ENCODE measurements at regions not wholly inside any gene's neighbourhood (a gene's known extent, or its start where the extent isn't known, plus 50 kb on each side); places are given as distances from the start of the nearest gene placed in this dataset.
"Not testable (repeated sequence)": the region's sequence is repeated elsewhere in the genome, so short reads cannot be mapped to it uniquely, and the experiment has no call there.

DNA sequence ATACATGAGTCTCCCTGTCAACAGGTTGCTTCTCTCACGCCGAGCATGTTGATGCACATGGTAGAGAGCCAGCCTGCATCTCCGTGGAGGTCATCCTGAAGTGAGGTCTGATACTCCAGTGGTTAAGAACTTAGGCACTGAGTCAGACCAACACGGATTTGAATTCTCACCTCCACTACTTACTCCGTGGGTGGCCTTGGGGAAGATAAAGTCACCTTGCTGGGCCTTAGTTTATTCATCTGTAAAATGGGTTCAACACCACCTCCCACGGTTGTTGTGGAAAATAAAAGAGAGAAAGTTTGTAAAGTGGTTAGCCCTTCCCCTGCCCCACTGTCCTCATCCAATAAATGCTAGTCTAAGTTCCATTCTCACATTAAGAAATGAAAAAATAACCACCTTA, 408.9 kb downstream of the MED13L start:
- peaks cover 16% of the 10 kb centered on the region for H3K4me1 Mint-ChIP-seq (ENCODE audit: low read depth, unreplicated experiment)
- TF ChIP-seq CTCF (IDR thresholded peaks at IDR 0.05; ENCODE audit: unreplicated experiment): no peak
- intact Hi-C loops (cut with micrococcal nuclease; ENCODE audit: unreplicated experiment): no loop called here
- peaks cover 2% of the 10 kb centered on the region for H3K9me3 Mint-ChIP-seq (ENCODE audit: low read depth, unreplicated experiment)
- CTCF ChIA-PET: interaction anchor here (2.6 kb wide), 1 partner anchor 49 kb away, joined by 6 read pairs; no protein-coding TSS in a partner anchor
- BruUV-seq (replicated peaks): no TSS peak
- H3K4me3 Mint-ChIP-seq (ENCODE audit: low read depth, unreplicated experiment): no peak overlapping the region
- H3K27me3 Mint-ChIP-seq (ENCODE audit: unreplicated experiment): peaks cover 11% of the 10 kb centered on the region
- no peak overlapping the region for H3K27ac Mint-ChIP-seq (ENCODE audit: unreplicated experiment)
- DNase-seq: no peak
- H3K36me3 Mint-ChIP-seq (ENCODE audit: insufficient read depth, unreplicated experiment): peaks cover 7% of the 10 kb centered on the region

DNA sequence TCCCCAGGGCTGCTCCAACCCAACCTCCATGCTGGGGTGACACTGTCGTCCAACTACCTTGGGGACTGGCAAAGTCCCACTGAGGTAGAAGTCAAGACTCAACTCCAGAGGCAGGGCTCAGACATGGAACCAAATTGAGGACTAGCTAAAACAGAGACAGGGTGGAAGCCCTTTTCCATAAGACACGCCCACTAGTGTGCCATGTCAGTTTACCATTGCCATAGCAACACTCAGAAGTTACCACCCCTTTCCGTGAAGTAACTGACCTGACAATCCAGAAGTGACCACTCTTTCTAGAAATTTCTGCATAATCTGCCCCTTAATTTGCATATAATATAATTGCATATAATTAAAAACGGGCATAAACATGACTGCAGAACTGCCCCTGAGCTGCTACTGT, 409.6 kb downstream of the MED13L start:
- H3K36me3 Mint-ChIP-seq (ENCODE audit: insufficient read depth, unreplicated experiment): peaks cover 3% of the 10 kb centered on the region
- no peak for TF ChIP-seq CTCF (IDR thresholded peaks at IDR 0.05; ENCODE audit: unreplicated experiment)
- no peak overlapping the region for H3K27ac Mint-ChIP-seq (ENCODE audit: unreplicated experiment)
- H3K27me3 Mint-ChIP-seq (ENCODE audit: unreplicated experiment): peaks cover 11% of the 10 kb centered on the region
- no peaks in the 10 kb centered on the region for H3K9me3 Mint-ChIP-seq (ENCODE audit: low read depth, unreplicated experiment)
- no peak overlapping the region for H3K4me3 Mint-ChIP-seq (ENCODE audit: low read depth, unreplicated experiment)
- no TSS peak for BruUV-seq (replicated peaks)
- H3K4me1 Mint-ChIP-seq (ENCODE audit: low read depth, unreplicated experiment): peaks cover 9% of the 10 kb centered on the region
- intact Hi-C loops (cut with micrococcal nuclease; ENCODE audit: unreplicated experiment): loop anchor here (1.0 to 2.0 kb wide), 2 partner anchors 49 to 1205 kb away; no protein-coding TSS in a partner anchor
- no peak for DNase-seq
- CTCF ChIA-PET: interaction anchor here (1.2 to 2.6 kb wide), 2 partner anchors 48 to 50 kb away, joined by 3 to 6 read pairs; no protein-coding TSS in a partner anchor

DNA sequence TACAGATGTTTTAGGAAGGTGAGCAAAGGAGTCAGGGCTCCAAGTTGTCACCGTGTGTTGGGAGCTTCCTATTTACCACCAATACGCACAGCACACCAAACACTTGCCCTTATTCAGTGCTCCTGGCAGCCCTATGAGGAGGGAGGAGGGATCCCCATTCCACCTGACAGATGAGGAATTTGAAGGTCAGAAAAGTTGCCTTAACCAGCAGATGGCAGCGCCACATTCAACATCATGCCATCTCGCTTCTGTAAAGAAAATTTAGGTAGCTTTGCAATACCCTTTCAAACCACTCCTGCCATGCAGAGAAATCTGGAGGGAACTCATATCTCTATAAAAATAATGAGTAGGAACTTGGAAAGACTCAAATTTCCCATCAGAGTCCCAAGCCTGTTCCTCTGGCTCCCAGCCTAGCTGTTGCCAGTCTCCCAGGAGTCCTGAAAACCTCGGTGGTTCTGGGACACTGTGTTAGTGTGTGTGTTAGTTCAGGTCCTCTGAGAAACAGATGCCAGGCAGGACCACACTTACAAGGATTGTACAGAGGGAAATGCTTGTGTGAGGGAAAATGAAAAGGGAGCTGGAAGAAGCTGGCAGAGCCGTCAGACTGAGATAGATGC, 410.5 kb downstream of the MED13L start:
- CTCF ChIA-PET: interaction anchor here (0.7 to 1.2 kb wide), 2 partner anchors 48 to 51 kb away, joined by 3 to 4 read pairs; no protein-coding TSS in a partner anchor

DNA sequence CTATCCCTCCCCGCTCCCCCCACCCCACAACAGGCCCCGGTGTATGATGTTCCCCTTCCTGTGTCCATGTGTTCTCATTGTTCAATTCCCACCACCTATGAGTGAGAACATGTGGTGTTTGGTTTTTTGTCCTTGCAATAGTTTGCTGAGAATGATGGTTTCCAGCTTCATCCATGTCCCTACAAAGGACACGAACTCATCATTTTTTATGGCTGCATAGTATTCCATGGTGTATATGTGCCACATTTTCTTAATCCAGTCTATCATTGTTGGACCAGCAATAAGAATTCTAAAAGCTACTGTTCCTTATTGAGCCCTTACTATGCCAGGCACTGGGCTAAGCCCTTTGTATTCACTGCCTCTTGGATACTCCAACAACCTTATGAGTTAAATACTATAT, 411.2 kb downstream of the MED13L start:
- H3K4me3 Mint-ChIP-seq (ENCODE audit: low read depth, unreplicated experiment); DNase-seq; H3K27ac Mint-ChIP-seq (ENCODE audit: unreplicated experiment); BruUV-seq (replicated peaks); H3K9me3 Mint-ChIP-seq (ENCODE audit: low read depth, unreplicated experiment); H3K36me3 Mint-ChIP-seq (ENCODE audit: insufficient read depth, unreplicated experiment); CTCF ChIA-PET; H3K4me1 Mint-ChIP-seq (ENCODE audit: low read depth, unreplicated experiment): not testable (repeated sequence)
- intact Hi-C loops (cut with micrococcal nuclease; ENCODE audit: unreplicated experiment): loop anchor here (2.0 kb wide), 1 partner anchor 1203 kb away; no protein-coding TSS in a partner anchor
- peaks cover 25% of the 10 kb centered on the region for H3K27me3 Mint-ChIP-seq (ENCODE audit: unreplicated experiment)

More for the DNA sequence above, 410.5 kb downstream of the MED13L start:
- no TSS peak for BruUV-seq (replicated peaks)
- Mint-ChIP-seq H3K27ac (ENCODE audit: unreplicated experiment) (no peak overlapping the region), H3K9me3 (ENCODE audit: low read depth, unreplicated experiment) (no peaks in the 10 kb centered on the region), H3K27me3 (ENCODE audit: unreplicated experiment) (peaks cover 18% of the 10 kb centered on the region), H3K4me1 (ENCODE audit: low read depth, unreplicated experiment) (peaks cover 5% of the 10 kb centered on the region), H3K36me3 (ENCODE audit: insufficient read depth, unreplicated experiment) (no peaks in the 10 kb centered on the region), H3K4me3 (ENCODE audit: low read depth, unreplicated experiment) (no peak overlapping the region)
- TF ChIP-seq CTCF (IDR thresholded peaks at IDR 0.05; ENCODE audit: unreplicated experiment): no peak
- intact Hi-C loops (cut with micrococcal nuclease; ENCODE audit: unreplicated experiment): loop anchor here (1.0 to 2.0 kb wide), 2 partner anchors 50 to 1204 kb away; no protein-coding TSS in a partner anchor
- DNase-seq: peak; percentile 42

DNA sequence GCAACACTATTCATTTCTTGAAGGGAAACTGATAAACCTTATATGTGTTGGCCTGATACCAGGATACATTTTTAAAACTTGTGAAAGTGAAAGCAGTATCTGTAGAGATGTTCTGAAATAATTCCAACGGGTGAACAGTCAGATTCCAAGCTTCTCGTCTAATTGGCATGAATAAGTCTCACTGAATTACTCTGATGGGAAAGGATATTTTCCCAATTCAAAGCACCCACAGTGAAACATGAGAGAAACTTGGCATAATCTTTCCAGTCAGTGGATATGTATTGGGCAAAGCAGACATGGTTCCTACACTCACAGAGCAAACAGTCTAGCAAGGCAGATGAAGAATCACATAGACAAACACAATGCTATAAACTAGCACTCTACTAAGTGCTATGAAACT, 413.1 kb downstream of the MED13L start:
- no peak for DNase-seq
- intact Hi-C loops (cut with micrococcal nuclease; ENCODE audit: unreplicated experiment): no loop called here
- H3K27ac Mint-ChIP-seq (ENCODE audit: unreplicated experiment): no peak overlapping the region
- CTCF ChIA-PET: interaction anchor here (1.0 kb wide), 1 partner anchor 9 kb away, joined by 4 read pairs; no protein-coding TSS in a partner anchor
- H3K9me3 Mint-ChIP-seq (ENCODE audit: low read depth, unreplicated experiment): no peaks in the 10 kb centered on the region
- no peak for TF ChIP-seq CTCF (IDR thresholded peaks at IDR 0.05; ENCODE audit: unreplicated experiment)
- H3K4me3 Mint-ChIP-seq (ENCODE audit: low read depth, unreplicated experiment): no peak overlapping the region
- no peaks in the 10 kb centered on the region for H3K4me1 Mint-ChIP-seq (ENCODE audit: low read depth, unreplicated experiment)
- peaks cover 43% of the 10 kb centered on the region for H3K27me3 Mint-ChIP-seq (ENCODE audit: unreplicated experiment)
- no peaks in the 10 kb centered on the region for H3K36me3 Mint-ChIP-seq (ENCODE audit: insufficient read depth, unreplicated experiment)
- no TSS peak for BruUV-seq (replicated peaks)

Data from Calu3 (cell line).